Spinal cord (tissue), 9 donors: ENCODE measurements at regions not wholly inside any gene's neighbourhood (a gene's known extent, or its start where the extent isn't known, plus 50 kb on each side); places are given as distances from the start of the nearest gene placed in this dataset.
"Not testable (repeated sequence)": the region's sequence is repeated elsewhere in the genome, so short reads cannot be mapped to it uniquely, and the experiment has no call there.

Experiments
- DNase-seq, 6 donors: peaks; one replicate each; pipeline versions ENCODE4 v3.0.0 to v3.0.0-alpha.2; 2013 to 2015; ENCODE audit warnings: low spot score in 6 of 6, low read depth in 4 of 6
- H3K27ac ChIP-seq: one replicate; pipeline ENCODE4 v1.5.1; 2013; ENCODE audit warnings: low read depth, low read length, control low read depth
- H3K27me3 ChIP-seq: one replicate; pipeline ENCODE4 v1.6.1; 2013; ENCODE audit warnings: low read length; ENCODE audit not compliant: control insufficient read depth, insufficient read depth
- H3K36me3 ChIP-seq: one replicate; pipeline ENCODE4 v1.6.1; 2013; ENCODE audit warnings: low read length; ENCODE audit not compliant: control insufficient read depth, insufficient read depth
- H3K4me1 ChIP-seq: one replicate; pipeline ENCODE4 v1.6.1; 2013; ENCODE audit warnings: low read length; ENCODE audit not compliant: control insufficient read depth, insufficient read depth
- H3K4me3 ChIP-seq: one replicate; pipeline ENCODE4 v1.5.1; 2013; ENCODE audit warnings: low read depth, low read length, control low read depth
- H3K9me3 ChIP-seq: one replicate; pipeline ENCODE4 v1.6.1; 2013; ENCODE audit warnings: low read length; ENCODE audit not compliant: control insufficient read depth, insufficient read depth
- WGBS: methylation state at CpG from one replicate; pipeline ENCODE4 v1.1.5; 2013; ENCODE audit warnings: missing lambda C conversion rate; ENCODE audit not compliant: insufficient coverage; 5-methylcytosine and 5-hydroxymethylcytosine counted together
- donor health status: healthy.

DNA sequence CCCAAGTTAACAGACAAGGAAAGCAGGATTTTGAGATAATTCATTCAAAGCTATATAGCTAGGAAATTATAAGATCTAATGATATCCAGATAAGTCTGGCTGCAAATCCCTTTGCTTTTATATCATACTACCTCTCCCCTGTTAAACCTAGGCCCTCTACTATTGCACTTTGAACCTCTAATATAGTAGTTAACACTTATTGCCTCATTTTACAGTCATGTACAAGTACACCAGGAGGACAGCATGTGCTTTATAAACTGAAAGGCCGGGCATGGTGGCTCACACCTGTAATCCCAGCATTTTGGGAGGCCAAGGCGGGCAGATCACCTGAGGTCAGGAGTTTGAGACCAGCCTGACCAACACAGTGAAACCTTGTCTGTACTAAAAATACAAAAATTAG is 234.4 kb upstream of the EDNRA start:
- not testable (repeated sequence) for H3K27ac ChIP-seq, H3K4me3 ChIP-seq, H3K4me1 ChIP-seq, H3K27me3 ChIP-seq, DNase-seq, H3K36me3 ChIP-seq, H3K9me3 ChIP-seq
- no CpG with 5 or more reads among the region's 2 CpGs for WGBS

GRCh38 chr4:147247579-147247978 is 233.3 kb upstream of the EDNRA start:
- no peak for DNase-seq
- no peaks in the 10 kb centered on the region for H3K4me1 ChIP-seq
- H3K9me3 ChIP-seq = no peaks in the 10 kb centered on the region
- H3K27ac ChIP-seq = no peak overlapping the region
- H3K36me3 ChIP-seq = no peaks in the 10 kb centered on the region
- no CpG with 5 or more reads among the region's 2 CpGs for WGBS
- H3K27me3 ChIP-seq = no peaks in the 10 kb centered on the region
- no peak overlapping the region for H3K4me3 ChIP-seq

- no peak for DNase-seq
- Histone ChIP-seq H3K4me1 (no peaks in the 10 kb centered on the region), H3K9me3 (no peaks in the 10 kb centered on the region), H3K27me3 (no peaks in the 10 kb centered on the region), H3K36me3 (no peaks in the 10 kb centered on the region), H3K4me3 (no peak overlapping the region), H3K27ac (no peak overlapping the region)
These were observed 230.8 kb upstream of the EDNRA start for GRCh38 chr4:147250062-147250461.

DNA sequence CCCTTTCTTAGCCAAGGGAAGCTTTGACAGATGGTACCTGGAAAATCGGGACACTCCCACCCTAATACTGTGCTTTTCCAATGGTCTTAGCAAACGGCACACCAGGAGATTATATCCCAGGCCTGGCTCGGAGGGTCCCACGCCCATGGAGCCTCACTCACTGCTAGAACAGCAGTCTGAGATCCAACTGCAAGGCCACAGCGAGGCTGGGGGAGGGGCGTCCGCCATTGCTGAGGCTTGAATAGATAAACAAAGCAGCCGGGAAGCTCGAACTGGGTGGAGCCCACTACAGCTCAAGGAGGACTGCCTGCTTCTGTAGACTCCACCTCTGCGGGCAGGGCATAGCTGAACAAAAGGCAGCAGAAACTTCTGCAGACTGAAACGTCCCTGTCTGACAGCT is 225.6 kb upstream of the EDNRA start:
- DNase-seq, H3K4me1 ChIP-seq, H3K36me3 ChIP-seq, H3K4me3 ChIP-seq, H3K27me3 ChIP-seq, H3K27ac ChIP-seq, H3K9me3 ChIP-seq: not testable (repeated sequence)
- 91% methylated on average over 10 of the region's 11 CpGs for WGBS

DNA sequence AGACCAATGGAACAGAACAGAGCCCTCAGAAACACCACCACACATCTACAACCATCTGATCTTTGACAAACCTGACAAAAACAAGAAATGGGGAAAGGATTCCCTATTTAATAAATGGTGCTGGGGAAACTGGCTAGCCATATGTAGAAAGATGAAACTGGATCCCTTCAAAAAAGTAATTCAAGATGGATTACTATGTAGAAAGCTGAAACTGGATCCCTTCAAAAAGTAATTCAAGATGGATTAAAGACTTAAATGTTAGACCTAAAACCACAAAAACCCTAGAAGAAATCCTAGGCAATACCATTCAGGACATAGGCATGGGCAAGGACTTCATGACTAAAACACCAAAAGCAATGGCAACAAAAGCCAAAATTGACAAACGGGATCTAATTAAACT is 221.6 kb upstream of the EDNRA start:
- no CpG with 5 or more reads among the region's 1 CpG for WGBS
- DNase-seq, H3K4me1 ChIP-seq, H3K27ac ChIP-seq, H3K4me3 ChIP-seq, H3K27me3 ChIP-seq, H3K36me3 ChIP-seq, H3K9me3 ChIP-seq: not testable (repeated sequence)

DNA sequence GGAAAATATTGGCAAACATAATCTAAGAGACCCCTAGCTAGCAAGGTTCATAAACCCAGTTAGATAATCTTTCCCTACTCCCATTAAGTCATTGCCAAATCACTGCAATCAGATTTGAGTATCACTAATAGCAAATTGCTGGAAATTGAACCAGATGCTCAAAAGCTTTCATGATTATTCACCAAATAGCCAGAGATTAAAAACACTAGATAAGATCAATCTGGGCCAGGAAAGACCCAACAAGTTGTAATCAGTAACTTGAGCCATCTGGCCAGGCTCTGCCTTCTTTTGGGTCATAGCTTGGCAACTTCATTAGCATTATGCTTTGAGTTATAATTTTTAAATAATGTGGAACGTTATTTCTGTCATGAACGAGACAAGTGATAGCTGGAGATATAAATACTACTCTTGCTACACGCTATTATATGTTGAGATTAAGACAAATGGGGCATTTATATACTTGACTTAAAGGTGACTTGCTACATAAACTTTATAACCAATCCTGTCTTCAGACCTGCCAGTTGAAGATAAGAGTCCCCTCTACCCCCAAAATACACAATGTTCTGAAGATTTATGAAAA is 196.6 kb upstream of the EDNRA start:
- Histone ChIP-seq H3K4me1 (no peaks in the 10 kb centered on the region), H3K27me3 (no peaks in the 10 kb centered on the region), H3K27ac (no peak overlapping the region), H3K9me3 (no peaks in the 10 kb centered on the region), H3K36me3 (no peaks in the 10 kb centered on the region), H3K4me3 (no peak overlapping the region)
- peak in 1 of 6 donors; percentile 2 for DNase-seq
- no CpG with 5 or more reads among the region's 3 CpGs for WGBS

DNA sequence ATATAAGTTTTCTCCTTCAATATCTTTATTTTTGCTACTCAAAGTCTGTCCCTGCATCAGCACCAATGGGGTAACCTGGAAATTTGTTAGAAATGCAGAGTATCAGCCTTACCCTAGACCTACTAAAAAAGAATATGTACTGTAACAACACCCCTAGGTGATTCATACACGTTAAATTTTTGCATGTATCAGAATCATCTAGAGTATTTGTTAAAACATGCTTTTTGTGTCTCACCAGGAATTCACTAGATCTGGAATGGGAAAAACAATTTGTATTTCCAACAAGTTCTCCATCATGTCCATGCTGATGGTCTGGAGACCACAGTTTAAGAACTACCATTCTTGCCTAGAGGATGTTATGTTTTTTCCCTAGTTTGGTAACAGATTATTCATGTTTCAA is 196.0 kb upstream of the EDNRA start:
- H3K9me3 ChIP-seq = no peaks in the 10 kb centered on the region
- DNase-seq = no peak
- no peak overlapping the region for H3K4me3 ChIP-seq
- H3K36me3 ChIP-seq = no peaks in the 10 kb centered on the region
- no CpG with 5 or more reads among the region's 1 CpG for WGBS
- H3K4me1 ChIP-seq = no peaks in the 10 kb centered on the region
- H3K27ac ChIP-seq = no peak overlapping the region
- no peaks in the 10 kb centered on the region for H3K27me3 ChIP-seq

GRCh38 chr4:147285751-147286150 is 195.1 kb upstream of the EDNRA start:
- Histone ChIP-seq H3K27ac (no peak overlapping the region), H3K9me3 (no peaks in the 10 kb centered on the region), H3K4me1 (no peaks in the 10 kb centered on the region), H3K4me3 (no peak overlapping the region), H3K36me3 (no peaks in the 10 kb centered on the region), H3K27me3 (no peaks in the 10 kb centered on the region)
- DNase-seq = peak in 1 of 6 donors; percentile 50
- 86% methylated on average over 1 of the region's 4 CpGs for WGBS

DNA sequence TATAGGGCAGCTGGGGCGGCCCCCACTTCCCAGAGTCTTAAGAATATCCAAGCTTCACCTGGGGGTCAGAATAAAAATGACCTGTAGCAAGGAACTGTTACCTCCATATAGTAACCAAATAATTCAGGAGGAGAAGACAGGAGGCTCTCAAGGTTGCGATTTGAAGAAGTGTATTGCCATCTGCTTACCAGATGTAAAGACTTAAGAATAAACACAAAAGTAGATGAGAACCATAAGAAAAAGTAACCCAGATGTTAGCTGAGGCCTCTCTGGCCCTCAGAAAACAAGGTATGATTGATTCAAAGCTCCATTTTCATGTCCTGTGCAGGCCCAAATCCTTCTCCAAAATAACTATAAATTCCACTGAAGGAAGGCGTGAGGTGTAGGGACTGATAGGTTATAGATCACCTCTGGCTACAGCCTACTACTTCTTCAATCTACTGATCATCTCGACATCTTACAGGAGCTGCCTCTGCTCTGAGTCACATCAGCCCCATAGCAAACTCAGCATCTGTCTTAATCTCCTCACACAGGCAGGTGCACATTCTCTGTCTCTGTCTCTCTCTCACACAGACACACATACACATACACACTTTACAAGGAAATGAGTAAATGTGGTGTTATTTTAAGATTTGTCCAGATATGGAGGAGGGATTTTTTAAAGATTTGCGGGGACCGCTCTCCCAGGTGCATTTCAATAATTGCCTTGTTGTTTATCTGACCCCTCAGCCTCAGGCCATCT is 193.9 kb upstream of the EDNRA start:
- no peaks in the 10 kb centered on the region for H3K4me1 ChIP-seq
- no peaks in the 10 kb centered on the region for H3K27me3 ChIP-seq
- no peaks in the 10 kb centered on the region for H3K9me3 ChIP-seq
- 100% methylated on average over 2 of the region's 6 CpGs for WGBS
- H3K36me3 ChIP-seq = no peaks in the 10 kb centered on the region
- no peak overlapping the region for H3K27ac ChIP-seq
- no peak for DNase-seq
- H3K4me3 ChIP-seq = no peak overlapping the region

- 50% methylated on average over 1 of the region's 2 CpGs for WGBS
- no peak overlapping the region for H3K4me3 ChIP-seq
- H3K27me3 ChIP-seq = no peaks in the 10 kb centered on the region
- no peak for DNase-seq
- no peaks in the 10 kb centered on the region for H3K9me3 ChIP-seq
- peak overlapping the region; percentile 25 for H3K27ac ChIP-seq
- H3K36me3 ChIP-seq = no peaks in the 10 kb centered on the region
- no peaks in the 10 kb centered on the region for H3K4me1 ChIP-seq
These were observed 193.4 kb upstream of the EDNRA start for GRCh38 chr4:147287588-147287890.
